Neural cell (in vitro differentiated cells): ENCODE measurements at regions not wholly inside any gene's neighbourhood (a gene's known extent, or its start where the extent isn't known, plus 50 kb on each side); places are given as distances from the start of the nearest gene placed in this dataset.

Experiments used
- H2AFZ ChIP-seq: fragments of 200-600, 300-800 bp; sonication (generic), shearing (Covaris generic); 2 replicates; pipeline ENCODE4 v1.6.0; 2014; ENCODE audit warnings: low read depth, mild to moderate bottlenecking, antibody characterized with exemption, low read length, moderate library complexity
- H3F3A ChIP-seq: fragments of 200-600 bp; shearing (Covaris generic); 2 replicates; pipeline ENCODE4 v1.6.1; 2016; ENCODE audit warnings: mild to moderate bottlenecking, moderate library complexity, mixed read lengths, antibody characterized with exemption, low read length; ENCODE audit not compliant: insufficient read depth, poor library complexity, severe bottlenecking
- H3K27ac ChIP-seq: fragments of 200-600, 300-800 bp; sonication (generic), shearing (Covaris generic); 2 replicates; pipeline ENCODE4 v1.5.1; 2014; ENCODE audit warnings: mild to moderate bottlenecking, low read length, moderate library complexity
- H3K27me3 ChIP-seq: fragments of 300-800, 200-600 bp; sonication (generic), shearing (Covaris generic); 2 replicates; pipeline ENCODE4 v1.6.0; 2014; ENCODE audit warnings: mild to moderate bottlenecking, low read depth, low read length, moderate library complexity; ENCODE audit not compliant: insufficient read depth
- H3K36me3 ChIP-seq: fragments of 300-800, 200-600 bp; sonication (generic), shearing (Covaris generic); 2 replicates; pipeline ENCODE4 v1.5.1; 2014; ENCODE audit warnings: mild to moderate bottlenecking, antibody characterized with exemption, low read length, moderate library complexity; ENCODE audit not compliant: insufficient read depth
- H3K4me2 ChIP-seq: fragments of 300-800, 200-600 bp; sonication (generic), shearing (Covaris generic); 2 replicates; pipeline ENCODE4 v1.6.0; 2014; ENCODE audit warnings: mild to moderate bottlenecking, low read length
- H3K4me3 ChIP-seq: fragments of 300-800, 200-600 bp; sonication (generic), shearing (Covaris generic); 2 replicates; pipeline ENCODE4 v1.5.1; 2014; ENCODE audit warnings: mild to moderate bottlenecking, low read length, moderate library complexity
- H3K79me2 ChIP-seq: fragments of 200-600 bp; shearing (Covaris generic); replicated peaks from 2 replicates; pipeline ENCODE4 v1.6.0; 2014; ENCODE audit warnings: mild to moderate bottlenecking, low read length, moderate library complexity; ENCODE audit not compliant: insufficient read depth
- H3K9ac ChIP-seq: fragments of 300-800, 200-600 bp; sonication (generic), shearing (Covaris generic); 2 replicates; pipeline ENCODE4 v1.6.1; 2016; ENCODE audit warnings: mild to moderate bottlenecking, low read length, mixed read lengths
- H3K9me2 ChIP-seq: fragments of 200-600 bp; shearing (Covaris generic); 2 replicates; pipeline ENCODE4 v1.6.1; 2016; ENCODE audit warnings: mild to moderate bottlenecking, low read length, mixed read lengths; ENCODE audit not compliant: insufficient read depth
- H3K9me3 ChIP-seq: fragments of 200-600, 300-800 bp; sonication (generic), shearing (Covaris generic); 2 replicates; pipeline ENCODE4 v1.6.1; 2016; ENCODE audit warnings: mild to moderate bottlenecking, mixed run types, low read length, moderate library complexity, mixed read lengths
- H4K20me1 ChIP-seq: fragments of 200-600 bp; shearing (Covaris generic); 2 replicates; pipeline ENCODE4 v1.6.1; 2016; ENCODE audit warnings: mild to moderate bottlenecking, mixed run types; ENCODE audit not compliant: insufficient read depth
- EP300 ChIP-seq: fragments of 450-650 bp; conservative IDR thresholded peaks from 2 replicates; pipeline ENCODE4 v1.6.1; 2014; ENCODE audit warnings: antibody characterized with exemption, mild to moderate bottlenecking, moderate library complexity; ENCODE audit not compliant: poor library complexity, severe bottlenecking
- EZH2 ChIP-seq: fragments of 200-600, 300-800 bp; shearing (Covaris generic), sonication (generic); IDR thresholded peaks from 2 replicates; pipeline ENCODE4 v1.6.1; 2014; ENCODE audit warnings: antibody characterized with exemption, low read length, borderline replicate concordance, mild to moderate bottlenecking; ENCODE audit not compliant: insufficient read depth, poor library complexity, severe bottlenecking
- MXI1 ChIP-seq: fragments of 450-650 bp; conservative IDR thresholded peaks from 2 replicates; pipeline ENCODE4 v1.6.1; 2014; ENCODE audit warnings: antibody characterized with exemption, mild to moderate bottlenecking; ENCODE audit not compliant: poor library complexity, severe bottlenecking
- POLR2AphosphoS5 ChIP-seq: IDR thresholded peaks from 2 replicates; pipeline ENCODE4 v1.6.1; 2012
- RAD21 ChIP-seq: fragments of 450-650 bp; conservative IDR thresholded peaks from 2 replicates; pipeline ENCODE4 v1.6.1; 2014; ENCODE audit warnings: antibody characterized with exemption, mild to moderate bottlenecking, moderate library complexity
- SMC3 ChIP-seq: fragments of 450-650 bp; conservative IDR thresholded peaks from 2 replicates; pipeline ENCODE4 v1.6.1; 2014; ENCODE audit warnings: antibody characterized with exemption, mild to moderate bottlenecking, moderate library complexity; ENCODE audit not compliant: poor library complexity
- TAF1 ChIP-seq: IDR thresholded peaks from 2 replicates; pipeline ENCODE4 v1.6.1; 2012; ENCODE audit warnings: low read depth
- TF ChIP-seq, protein P1 (sequence below): fragments of 450-650 bp; IDR thresholded peaks from 2 replicates; pipeline ENCODE4 v1.5.1; 2014; ENCODE audit warnings: antibody characterized with exemption, mild to moderate bottlenecking, moderate library complexity; ENCODE audit not compliant: poor library complexity, severe bottlenecking
- TF ChIP-seq, protein P2 (sequence below): IDR thresholded peaks from 2 replicates; pipeline ENCODE4 v1.6.1; 2012; ENCODE audit warnings: borderline replicate concordance

DNA sequence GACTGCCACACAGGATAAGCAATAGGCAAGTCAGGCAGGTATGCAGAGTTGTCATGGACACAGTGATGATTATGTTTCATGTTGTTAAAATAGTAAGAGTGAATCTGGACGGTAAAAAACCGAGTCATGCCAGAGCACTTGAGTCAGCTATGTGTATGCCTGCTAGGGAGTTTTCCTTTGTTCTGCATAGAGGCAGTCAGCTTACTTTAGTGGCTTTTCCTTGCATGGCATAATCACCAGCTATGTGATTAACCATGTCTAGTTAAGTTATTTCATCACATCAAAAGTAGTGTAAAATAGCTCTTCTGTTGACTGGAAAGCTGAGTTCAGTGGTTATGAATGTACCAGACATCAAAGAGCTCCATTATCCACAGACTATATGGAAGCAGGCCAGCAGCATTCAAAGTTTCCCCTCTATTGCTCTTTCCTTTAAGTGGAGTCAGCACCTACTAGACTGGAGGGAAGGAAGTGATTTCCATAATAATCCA lies 989.8 kb downstream of the TLE1 start:
- Histone ChIP-seq H2AFZ (no peak overlapping the region), H3K79me2 (no peaks in the 10 kb centered on the region), H3K9me3 (no peaks in the 10 kb centered on the region), H3K4me3 (no peak overlapping the region), H3K9me2 (no peaks in the 10 kb centered on the region), H3K27ac (no peak overlapping the region), H3K27me3 (no peaks in the 10 kb centered on the region), H4K20me1 (no peaks in the 10 kb centered on the region), H3K36me3 (no peaks in the 10 kb centered on the region), H3K4me2 (no peak overlapping the region), H3K9ac (no peak overlapping the region), H3F3A (no peaks in the 10 kb centered on the region)
- TF ChIP-seq EP300 (no peak), EZH2 (no peak)

DNA sequence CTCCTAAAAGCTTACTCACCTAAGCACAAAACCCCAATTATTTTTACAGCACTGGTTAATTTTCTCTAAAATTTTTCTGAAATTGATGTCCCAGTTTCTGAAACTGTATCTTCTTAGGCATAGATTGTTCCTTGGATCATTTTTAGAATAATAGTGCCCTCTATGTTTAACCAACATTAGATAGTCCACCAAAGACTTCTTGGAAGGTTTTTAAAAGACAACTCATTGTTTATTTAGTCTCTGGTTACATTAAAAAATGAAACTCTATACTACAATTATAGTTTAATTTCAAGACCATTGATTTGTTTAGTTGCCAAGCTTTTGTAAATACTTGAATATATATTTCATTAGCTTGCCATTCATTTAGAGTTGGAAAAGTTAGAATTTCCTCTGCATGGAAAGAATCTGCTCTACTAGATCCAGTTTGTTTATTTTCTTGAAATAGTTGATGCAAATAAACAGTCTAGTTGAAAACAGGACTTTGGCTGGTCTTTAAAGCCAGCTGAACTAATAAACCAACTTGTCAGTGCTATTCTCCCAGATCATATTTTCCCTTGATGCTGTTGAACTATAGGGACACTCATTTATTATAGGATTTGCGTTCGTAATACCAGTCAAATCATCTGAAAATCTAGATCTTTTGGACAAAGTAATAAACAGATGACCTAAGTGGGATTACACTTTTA lies 990.5 kb downstream of the TLE1 start:
- H3K79me2 ChIP-seq = no peaks in the 10 kb centered on the region
- no peak overlapping the region for H2AFZ ChIP-seq
- H4K20me1 ChIP-seq = no peaks in the 10 kb centered on the region
- no peak overlapping the region for H3K4me3 ChIP-seq
- no peak for TF ChIP-seq EP300
- no peak for TF ChIP-seq MXI1
- TF ChIP-seq SMC3 = no peak
- TF ChIP-seq POLR2AphosphoS5 = no peak
- TF ChIP-seq, protein P1, sequence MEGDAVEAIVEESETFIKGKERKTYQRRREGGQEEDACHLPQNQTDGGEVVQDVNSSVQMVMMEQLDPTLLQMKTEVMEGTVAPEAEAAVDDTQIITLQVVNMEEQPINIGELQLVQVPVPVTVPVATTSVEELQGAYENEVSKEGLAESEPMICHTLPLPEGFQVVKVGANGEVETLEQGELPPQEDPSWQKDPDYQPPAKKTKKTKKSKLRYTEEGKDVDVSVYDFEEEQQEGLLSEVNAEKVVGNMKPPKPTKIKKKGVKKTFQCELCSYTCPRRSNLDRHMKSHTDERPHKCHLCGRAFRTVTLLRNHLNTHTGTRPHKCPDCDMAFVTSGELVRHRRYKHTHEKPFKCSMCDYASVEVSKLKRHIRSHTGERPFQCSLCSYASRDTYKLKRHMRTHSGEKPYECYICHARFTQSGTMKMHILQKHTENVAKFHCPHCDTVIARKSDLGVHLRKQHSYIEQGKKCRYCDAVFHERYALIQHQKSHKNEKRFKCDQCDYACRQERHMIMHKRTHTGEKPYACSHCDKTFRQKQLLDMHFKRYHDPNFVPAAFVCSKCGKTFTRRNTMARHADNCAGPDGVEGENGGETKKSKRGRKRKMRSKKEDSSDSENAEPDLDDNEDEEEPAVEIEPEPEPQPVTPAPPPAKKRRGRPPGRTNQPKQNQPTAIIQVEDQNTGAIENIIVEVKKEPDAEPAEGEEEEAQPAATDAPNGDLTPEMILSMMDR = no peak
- TF ChIP-seq, protein P2, sequence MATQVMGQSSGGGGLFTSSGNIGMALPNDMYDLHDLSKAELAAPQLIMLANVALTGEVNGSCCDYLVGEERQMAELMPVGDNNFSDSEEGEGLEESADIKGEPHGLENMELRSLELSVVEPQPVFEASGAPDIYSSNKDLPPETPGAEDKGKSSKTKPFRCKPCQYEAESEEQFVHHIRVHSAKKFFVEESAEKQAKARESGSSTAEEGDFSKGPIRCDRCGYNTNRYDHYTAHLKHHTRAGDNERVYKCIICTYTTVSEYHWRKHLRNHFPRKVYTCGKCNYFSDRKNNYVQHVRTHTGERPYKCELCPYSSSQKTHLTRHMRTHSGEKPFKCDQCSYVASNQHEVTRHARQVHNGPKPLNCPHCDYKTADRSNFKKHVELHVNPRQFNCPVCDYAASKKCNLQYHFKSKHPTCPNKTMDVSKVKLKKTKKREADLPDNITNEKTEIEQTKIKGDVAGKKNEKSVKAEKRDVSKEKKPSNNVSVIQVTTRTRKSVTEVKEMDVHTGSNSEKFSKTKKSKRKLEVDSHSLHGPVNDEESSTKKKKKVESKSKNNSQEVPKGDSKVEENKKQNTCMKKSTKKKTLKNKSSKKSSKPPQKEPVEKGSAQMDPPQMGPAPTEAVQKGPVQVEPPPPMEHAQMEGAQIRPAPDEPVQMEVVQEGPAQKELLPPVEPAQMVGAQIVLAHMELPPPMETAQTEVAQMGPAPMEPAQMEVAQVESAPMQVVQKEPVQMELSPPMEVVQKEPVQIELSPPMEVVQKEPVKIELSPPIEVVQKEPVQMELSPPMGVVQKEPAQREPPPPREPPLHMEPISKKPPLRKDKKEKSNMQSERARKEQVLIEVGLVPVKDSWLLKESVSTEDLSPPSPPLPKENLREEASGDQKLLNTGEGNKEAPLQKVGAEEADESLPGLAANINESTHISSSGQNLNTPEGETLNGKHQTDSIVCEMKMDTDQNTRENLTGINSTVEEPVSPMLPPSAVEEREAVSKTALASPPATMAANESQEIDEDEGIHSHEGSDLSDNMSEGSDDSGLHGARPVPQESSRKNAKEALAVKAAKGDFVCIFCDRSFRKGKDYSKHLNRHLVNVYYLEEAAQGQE = no peak
- no peak for TF ChIP-seq RAD21
- no peak for TF ChIP-seq EZH2
- TF ChIP-seq TAF1 = no peak
- no peak overlapping the region for H3K9ac ChIP-seq
- no peaks in the 10 kb centered on the region for H3K36me3 ChIP-seq
- no peak overlapping the region for H3K27ac ChIP-seq
- H3K9me3 ChIP-seq = no peaks in the 10 kb centered on the region
- no peaks in the 10 kb centered on the region for H3K27me3 ChIP-seq
- H3K9me2 ChIP-seq = no peaks in the 10 kb centered on the region
- H3F3A ChIP-seq = no peaks in the 10 kb centered on the region
- H3K4me2 ChIP-seq = no peak overlapping the region
